ENCODE measurements at regions not wholly inside any gene's neighbourhood (a gene's known extent, or its start where the extent isn't known, plus 50 kb on each side); places are given as distances from the start of the nearest gene placed in this dataset.
"Not testable (repeated sequence)": the region's sequence is repeated elsewhere in the genome, so short reads cannot be mapped to it uniquely, and the experiment has no call there.

DNA sequence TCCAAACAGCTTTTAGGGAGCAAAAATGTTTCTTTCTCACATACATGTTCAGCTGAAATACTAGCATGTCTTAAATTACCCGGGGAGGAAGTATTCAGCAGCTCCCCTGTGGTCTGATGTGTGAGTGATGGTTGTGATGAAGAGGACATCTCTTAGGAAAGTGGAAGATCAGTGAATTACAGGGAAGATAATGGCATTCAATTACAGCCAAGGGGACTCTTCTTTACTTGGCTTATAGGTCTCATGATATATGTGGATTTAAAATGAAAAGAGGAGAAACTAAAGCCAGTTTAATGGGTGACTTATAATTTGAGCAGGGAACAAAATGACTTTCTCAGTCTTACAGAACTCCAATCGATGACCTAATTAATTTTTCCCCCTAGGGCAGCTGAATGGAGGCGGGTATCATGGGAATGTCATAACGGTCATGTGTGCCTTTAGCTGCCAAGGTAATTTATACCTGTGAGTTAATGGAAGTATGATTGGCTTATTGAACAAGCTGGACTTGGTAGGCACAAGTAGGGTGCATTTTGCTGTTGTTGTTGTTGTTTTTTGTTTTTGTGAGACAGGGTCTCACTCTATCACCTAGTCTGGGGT, 198.8 kb downstream of the HIPK3 start:
- DNase-seq = no peak

DNA sequence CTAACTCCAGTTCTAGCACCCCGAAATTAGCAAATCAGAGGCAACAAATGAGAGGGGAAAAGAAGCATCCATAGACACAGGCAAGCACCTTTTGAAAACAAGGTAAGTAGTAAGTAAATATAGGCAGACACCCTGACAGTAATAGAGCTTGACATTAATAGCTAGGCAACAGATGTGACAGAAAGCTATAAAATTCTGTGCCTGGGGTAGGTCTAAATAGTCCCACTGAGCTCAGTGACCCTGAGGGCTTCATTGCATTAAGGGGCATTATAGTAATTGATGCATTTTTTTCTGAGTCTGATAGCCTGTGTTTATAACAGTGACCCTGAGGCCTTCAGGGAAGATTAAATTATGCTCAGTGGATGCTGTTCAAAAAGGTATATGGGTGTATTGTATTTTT, 197.1 kb downstream of the HIPK3 start:
- DNase-seq = no peak

DNA sequence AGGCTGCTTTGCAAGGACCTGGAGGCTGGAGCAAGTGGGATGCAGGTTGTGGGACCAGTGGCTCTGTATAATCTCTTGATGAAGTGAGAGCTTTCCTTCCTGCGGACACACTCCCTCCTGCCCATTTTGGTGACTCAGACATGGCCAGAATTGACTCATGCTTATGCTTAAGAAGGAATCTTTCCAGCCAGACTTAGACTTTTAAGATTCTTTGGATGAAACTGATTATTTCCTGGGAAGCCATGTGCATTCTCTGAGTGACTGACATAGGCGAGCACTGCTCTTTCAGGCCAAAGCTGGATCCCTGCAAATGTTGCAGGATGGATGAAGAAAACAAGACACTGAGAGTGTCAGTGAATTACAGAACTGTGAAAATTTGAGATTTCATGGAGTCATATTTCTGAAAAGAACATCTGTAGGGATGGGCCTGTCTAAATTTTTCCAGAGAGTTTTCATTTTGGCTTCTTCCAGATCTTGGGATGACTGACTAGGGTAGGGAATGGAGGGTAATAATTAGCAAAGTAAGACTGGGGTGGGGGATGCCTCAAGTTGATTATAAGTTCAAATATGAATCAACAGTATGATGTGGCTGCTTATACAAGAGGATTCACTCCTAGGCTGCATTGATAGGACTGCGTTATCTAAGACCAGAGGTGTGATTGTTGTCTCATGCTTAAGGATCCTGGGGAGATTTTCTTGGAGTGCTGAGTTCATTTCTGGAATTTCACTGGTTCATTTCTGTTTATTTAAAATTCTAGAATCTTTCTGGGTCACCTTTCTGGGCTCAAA, 195.8 kb downstream of the HIPK3 start:
- no peak for DNase-seq

DNA sequence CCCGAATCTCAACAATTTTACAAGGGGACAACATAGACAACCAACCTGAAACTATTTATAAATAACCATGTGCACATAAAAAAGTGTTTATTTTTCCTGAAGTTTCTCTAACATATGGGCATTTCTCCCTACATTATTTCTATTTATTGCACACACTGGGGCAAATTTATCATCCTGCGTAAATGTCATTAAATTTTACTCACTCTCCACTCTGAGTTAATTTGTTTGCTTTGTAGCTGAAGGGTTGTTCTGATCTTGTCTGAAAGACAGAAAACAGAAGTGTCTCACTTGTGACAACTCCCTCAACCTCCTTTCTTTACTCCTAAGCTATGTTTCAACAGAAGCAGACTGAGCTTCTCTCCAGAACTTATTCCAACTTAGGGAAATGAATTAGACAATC, 194.2 kb downstream of the HIPK3 start:
- DNase-seq = no peak

DNA sequence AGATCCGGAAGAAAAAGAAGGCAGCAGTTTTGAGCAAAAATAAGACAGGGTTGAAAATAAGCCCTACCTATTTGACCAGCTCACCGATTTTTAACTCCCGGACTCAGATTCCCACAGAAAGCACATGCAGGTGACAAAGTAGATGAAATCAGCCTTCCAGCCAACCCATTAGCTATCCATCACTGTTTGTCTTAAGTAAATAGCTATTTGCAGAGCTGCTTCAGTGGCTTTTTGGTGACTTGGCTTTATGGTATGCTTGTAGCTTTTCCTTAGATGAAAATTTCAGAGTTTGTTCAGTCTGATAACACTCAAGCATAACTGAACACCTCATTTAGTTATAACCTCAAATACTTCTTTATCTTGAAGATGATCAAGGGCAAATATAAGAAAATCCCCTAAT, 192.6 kb downstream of the HIPK3 start:
- no peak for DNase-seq

DNA sequence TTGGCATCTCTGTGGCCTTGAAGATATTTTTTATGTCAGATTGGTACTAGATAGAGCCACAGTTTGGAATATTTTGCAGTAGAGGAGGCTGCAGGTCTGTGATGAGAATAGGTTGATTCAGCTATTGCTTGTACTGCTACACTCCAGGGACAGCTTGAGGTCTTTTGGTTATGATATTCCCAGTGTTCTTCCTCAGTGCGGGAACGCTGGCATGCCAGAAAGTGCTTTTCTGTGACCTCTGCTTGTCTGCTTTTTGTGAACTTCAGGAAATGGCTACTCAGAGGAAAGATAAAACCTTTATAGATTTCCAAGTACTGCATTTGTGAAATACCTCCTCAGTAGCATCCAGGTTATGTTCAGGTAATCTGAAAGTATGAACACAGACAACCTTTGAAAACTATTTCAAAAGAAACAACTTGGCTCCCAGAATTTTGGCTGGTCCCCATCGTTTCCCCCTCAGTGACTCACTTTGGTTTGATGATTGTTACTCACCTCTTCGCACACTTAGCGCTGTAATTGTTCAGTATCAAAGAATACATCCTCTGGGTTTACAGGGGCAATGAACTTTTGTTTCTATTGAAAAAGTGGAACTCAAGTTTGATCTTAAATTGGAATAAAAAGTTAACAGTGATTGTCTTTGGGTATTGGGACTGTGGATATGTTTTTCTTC, 191.4 kb downstream of the HIPK3 start:
- DNase-seq = no peak

DNA sequence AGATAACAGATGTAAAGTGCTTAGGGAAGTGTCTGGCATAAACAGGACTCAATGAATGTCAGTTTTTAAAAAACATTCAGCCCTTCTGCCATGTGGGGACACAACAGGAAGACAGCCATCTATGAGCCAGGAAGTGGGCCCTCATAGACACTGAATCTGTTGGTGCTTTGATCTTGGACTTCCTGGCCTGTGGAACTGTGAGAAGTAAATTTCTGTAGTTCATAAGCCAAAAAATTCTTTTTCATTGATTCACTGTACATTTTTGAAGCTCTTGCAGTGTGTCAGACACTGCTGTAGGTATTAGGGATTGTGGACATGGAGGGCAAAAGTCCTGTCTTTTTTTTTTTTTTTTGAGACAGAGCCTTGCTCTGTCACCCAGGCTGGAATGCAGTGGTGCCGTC, 188.6 kb downstream of the HIPK3 start:
- no peak for DNase-seq

DNA sequence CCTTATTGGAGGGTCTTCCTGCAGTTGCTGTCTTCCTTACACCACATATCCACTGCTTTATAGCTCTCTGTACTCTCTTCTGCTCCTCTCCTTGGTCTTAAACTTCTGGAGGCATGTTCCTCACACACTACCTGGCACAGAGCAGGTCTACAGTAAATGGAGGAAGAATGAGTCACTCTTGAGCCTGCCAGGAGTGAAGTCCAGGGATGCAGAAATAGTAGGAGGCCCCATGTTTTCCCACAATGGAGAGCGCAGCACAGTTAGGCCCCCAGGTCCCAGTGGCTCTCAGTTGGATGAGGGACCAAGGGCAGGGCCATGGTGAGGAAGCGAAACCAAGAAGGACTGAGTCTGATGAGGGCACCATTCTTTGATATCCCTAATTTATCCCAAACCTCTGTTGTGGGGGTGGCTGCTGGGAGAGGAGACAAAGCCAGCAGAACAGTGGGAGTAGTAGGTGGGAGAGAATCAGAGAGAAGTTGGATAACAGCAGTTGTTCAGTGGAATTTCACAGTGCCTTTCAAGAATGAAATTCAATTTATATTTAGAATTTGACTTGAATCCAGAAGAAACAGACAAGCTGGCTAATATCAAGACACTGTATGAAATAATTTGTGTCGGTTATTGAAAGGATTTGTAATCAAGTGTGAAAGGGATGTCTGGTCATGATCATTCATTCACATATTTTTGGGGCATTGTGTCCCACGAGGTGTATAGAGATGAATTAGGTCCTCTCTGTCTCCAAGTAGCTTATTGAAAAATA, 187.8 kb downstream of the HIPK3 start:
- DNase-seq = no peak

DNA sequence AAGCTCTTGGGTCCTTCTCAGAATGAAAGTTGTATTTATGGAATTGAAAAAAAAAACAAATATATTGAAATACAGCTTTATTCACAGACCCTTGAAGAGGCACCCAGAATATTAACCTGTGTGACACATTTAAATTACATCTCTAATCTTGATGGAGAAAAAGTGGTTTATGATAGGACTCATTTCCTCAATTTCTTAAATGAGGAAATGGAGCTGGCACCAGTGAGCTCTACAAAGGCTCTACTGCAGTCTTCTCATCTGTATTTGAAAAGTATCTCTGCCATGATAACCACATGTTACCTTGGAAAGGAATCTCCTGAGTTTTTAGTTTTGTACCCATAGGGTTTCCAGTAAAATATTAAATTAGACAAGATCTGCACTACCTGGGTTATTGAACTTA, 186.5 kb downstream of the HIPK3 start:
- no peak for DNase-seq

DNA sequence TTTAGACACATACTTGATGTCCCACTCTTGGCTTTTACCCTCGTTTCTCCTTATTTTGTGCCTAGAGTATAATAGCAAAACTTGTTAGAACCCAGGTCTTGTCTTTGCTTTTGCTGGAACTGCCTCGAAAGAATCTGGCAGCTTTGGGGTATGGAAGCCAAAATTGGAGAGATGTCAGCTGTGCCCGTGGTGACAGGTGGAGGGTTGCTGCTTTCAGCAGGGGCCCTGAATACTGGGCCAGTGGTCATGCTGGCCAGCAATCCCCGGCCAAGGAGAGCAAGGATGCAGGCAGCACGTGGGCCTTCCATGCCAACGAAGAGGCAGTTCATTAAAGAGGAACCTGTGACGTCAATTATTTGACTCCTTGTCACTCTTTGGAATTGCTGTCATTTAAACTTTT, 181.1 kb downstream of the HIPK3 start:
- DNase-seq = no peak

DNA sequence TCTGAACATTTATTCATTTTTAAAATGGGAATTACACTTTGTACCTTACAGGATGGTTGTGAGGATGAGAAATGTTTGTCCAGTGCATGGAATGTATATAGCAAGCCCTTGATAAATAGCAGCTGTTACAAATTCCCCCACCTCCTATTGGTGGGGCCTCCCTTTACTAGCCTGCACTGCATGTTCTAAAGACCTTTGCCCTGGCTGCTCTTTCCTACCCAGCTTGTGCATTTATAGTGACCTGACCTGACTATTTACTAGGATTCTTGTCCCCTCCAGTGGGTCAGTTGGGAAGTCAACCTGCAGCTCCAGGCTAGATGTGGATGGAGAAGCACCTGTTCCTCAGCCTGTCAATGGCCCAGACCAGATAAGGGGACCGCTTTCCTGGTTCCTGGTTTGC, 180.3 kb downstream of the HIPK3 start:
- DNase-seq = no peak

DNA sequence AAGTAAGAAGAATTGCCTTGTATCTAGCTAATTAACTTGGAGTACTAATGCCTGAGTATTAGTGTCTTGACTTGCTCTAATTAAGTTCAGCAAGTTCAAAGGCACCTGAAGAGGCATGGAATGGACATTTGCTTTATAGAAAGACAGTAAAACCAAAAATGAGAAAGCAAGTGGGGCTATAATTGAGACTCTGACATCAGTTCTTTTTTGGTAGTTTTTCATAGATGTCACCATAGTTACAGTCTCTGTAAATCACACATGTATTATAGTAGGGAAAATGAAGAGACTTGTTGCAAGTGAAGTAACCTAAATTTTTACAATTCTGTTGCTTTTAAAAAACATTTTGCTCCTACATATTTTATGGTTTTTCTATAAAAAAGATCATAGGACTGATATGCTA, 178.0 kb downstream of the HIPK3 start:
- no peak for DNase-seq

DNA sequence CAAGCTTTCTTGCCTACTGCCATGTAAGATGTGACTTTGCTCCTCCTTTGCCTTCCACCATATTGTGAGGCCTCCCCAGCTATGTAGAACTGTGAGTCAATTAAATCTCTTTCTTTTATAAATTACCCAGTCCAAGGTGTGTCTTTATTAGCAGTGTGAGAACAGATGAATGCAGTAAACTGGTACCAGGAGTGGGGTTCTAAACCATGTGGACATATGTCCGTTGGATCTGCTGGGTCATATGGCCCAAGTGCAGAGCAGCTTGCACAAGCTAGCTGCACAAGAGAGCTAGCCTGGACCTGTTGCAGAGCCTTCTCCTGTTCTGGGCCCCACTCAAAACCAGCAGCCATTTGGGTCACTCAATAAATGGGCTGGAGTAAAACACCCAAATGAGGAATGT, 177.1 kb downstream of the HIPK3 start:
- no peak for DNase-seq

DNA sequence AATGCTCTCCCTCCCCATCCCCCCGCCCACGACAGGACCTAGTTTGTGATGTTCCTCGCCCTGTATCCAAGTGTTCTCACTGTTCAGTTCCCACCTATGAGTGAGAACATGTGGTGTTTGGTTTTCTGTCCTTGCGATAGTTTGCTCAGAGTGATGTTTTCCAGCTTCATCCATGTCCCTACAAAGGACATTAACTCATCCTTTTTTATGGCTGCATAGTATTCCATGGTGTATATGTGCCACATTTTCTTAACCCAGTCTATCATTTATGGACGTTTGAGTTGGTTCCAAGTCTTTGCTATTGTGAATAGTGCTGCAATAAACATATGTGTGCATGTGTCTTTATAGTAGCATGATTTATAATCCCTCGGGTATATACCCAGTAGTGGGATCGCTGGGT, 171.3 kb downstream of the HIPK3 start:
- not testable (repeated sequence) for DNase-seq

DNA sequence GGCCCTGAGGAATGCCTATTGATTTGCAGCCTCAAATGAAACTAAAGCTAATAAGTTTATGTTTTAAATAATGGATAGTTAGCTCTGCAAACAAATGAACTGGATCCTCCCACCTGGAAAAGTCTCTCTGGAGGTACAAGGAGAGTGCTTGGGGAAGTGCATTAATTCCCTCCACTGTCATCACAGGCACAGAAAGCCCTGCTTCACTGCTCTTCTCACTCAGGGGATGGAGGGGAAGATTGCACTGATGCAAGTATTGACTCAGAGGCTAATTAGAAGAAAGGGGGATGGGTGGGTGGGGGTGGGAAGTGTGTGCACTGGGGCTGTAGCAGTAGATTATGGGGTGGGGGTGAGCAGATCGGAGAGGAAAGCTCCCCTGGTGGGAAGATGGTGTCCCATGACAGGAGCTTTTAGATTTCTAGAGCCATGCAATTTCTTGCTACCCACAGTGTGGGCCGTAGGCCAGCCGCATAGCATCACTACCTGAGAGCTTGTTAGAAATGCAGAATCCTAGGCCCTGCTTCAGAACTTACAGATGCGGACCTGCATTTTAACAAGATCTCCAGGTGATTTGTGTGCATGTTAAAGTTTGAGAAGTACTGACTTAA, 163.9 kb downstream of the HIPK3 start:
- DNase-seq = no peak

DNA sequence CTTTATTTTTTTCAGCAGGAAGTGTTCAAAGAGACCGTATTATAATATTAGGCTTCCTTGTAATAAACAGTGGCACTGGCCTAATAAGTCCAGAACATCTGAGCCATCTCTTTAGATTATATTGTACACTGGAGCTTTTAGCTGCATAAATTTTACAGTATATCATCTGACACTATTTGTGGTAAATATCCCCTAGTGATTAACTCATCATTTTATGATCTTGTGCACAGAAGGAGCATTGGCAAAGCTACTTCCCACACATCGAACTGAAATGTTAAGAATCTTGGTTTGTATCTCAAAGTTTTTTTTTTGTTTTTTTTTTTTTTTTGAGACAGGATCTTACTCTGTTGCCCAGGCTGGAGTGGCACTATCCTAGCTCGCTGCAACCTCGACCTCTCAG, 162.7 kb downstream of the HIPK3 start:
- DNase-seq = no peak

DNA sequence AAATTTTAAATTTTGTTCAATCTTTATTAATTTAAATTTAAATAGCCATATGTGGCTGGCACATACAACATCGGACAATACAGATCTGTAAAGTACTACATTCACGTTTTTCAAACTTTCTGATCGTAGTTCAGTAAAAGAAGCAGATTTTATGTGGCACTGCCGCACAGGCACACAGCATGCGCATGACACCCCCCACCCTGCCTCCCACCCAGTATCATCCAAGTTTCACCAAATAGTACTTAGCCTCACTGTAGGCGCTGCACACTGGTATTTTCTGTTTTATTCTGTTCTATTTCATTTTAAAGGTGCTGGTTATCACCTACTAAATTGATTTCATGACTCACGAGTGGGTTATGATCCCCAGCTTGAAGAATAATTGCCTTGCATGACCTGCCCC, 159.9 kb downstream of the HIPK3 start:
- no peak for DNase-seq

DNA sequence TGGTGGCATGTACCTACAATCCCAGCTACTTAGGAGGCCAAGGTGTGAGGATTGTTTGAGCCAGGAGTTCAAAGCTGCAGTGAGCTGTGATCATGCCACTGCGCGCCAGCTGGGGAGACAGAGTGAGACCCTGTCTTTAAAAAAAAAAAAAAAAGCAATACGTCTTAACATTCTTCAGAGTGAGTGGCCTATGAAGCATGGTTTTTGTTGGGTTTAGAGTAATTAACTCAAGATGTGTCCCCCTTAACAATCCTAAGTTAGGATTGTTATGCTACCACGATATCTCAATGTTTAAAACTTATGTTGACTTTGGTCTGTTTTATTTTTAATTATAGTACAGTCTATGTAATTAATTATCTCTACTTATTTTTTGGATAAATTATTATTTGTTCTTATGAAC, 156.1 kb downstream of the HIPK3 start:
- DNase-seq = no peak

DNA sequence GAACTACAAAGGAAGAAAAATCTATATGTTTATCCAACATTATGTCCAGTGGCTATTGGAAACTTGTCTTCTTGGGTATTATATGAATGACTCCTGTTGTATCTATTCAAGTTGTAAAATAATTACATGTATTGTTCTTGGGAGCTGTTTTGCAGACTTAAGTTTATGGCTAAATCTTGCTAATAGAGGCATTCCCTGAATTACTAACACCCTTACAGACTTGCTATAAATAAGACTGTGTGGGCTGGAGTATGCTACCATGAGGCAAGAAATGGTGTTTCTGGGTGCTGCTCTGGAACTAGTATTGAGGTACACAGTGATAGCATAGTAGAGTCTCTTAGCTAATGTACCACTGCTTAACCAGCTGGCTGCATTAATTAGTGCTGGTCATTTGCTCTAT, 155.1 kb downstream of the HIPK3 start:
- DNase-seq = no peak

DNA sequence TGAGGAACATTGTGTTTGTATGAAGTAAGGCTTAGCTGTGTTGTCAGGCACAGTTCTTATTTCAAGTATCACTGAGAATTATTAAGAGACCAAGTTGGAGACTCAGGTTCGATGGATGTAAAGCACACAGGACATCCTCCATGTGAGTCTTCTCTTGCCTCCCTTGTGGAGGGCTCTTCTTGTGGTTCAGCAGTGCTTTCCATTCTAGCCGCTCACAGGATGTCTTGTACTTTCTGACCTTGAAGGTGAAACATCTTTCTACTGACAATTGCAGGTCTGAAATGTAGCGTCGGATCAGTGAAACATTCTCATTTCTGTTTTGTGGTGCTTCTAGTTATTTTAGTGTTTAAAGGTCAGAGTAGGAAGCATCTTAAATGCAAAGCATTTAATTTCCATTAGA, 154.6 kb downstream of the HIPK3 start:
- no peak for DNase-seq

DNA sequence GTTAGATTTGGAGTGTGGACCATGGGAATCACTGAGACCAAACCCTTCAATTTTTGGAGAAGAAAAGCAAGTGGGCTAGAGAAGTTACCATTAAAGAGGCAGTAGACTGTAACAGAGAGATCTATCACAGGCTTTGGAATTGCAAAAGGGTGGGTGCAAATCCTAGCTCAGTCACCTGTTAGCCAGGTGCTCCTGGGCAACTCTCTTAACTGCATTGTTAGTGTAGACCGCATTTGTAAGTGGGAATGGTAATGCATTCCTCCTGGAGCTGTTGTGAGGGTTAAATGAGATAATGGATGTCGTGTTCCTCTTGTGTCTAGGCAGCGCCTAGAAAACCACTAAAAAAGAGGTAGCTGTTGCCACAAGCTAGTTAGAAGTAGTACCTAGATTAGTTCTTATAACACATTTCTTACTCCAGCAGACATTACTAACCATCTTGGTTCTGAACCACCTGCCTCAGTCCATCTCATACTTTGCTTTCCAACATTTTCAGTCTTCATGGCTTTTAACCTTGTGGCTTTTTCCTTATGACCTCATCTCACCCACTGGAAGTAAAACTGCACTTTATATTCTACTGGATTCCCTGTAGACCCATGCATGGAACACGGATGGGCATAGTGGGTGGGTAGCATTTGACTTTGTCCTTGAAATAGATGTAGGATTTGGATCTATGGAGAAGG, 153.0 kb downstream of the HIPK3 start:
- no peak for DNase-seq

Measured in Kasumi-1 (cell line).